ENCODE measurements at regions not wholly inside any gene's neighbourhood (a gene's known extent, or its start where the extent isn't known, plus 50 kb on each side); places are given as distances from the start of the nearest gene placed in this dataset.
A peak's percentile ranks its signal among the peaks of the same experiment; 100 is the strongest.

- no peak for DNase-seq (ENCODE audit: low spot score)
These were observed 92.5 kb upstream of the ENPP6 start for GRCh38 chr4:184310171-184310567.

- DNase-seq (ENCODE audit: low spot score) = no peak
These were observed 91.8 kb upstream of the ENPP6 start for GRCh38 chr4:184309241-184310170.

- no peak for DNase-seq (ENCODE audit: low spot score)
These were observed 89.3 kb upstream of the ENPP6 start for GRCh38 chr4:184306949-184307348.

- no peak for DNase-seq (ENCODE audit: low spot score)
These were observed 88.8 kb upstream of the ENPP6 start for GRCh38 chr4:184306470-184306869.

GRCh38 chr4:184300816-184301215 lies 83.1 kb upstream of the ENPP6 start:
- DNase-seq (ENCODE audit: low spot score) = no peak

- no peak for DNase-seq (ENCODE audit: low spot score)
These were observed 80.6 kb upstream of the ENPP6 start for GRCh38 chr4:184298254-184298653.

- DNase-seq (ENCODE audit: low spot score) = no peak
These were observed 77.5 kb upstream of the ENPP6 start for GRCh38 chr4:184295206-184295605.

GRCh38 chr4:184294606-184295133 lies 77.0 kb upstream of the ENPP6 start:
- no peak for DNase-seq (ENCODE audit: low spot score)

GRCh38 chr4:184293552-184293951 lies 75.9 kb upstream of the ENPP6 start:
- no peak for DNase-seq (ENCODE audit: low spot score)

GRCh38 chr4:184292877-184293276 lies 75.2 kb upstream of the ENPP6 start:
- DNase-seq (ENCODE audit: low spot score) = no peak

- DNase-seq (ENCODE audit: low spot score) = no peak
These were observed 74.8 kb upstream of the ENPP6 start for GRCh38 chr4:184292465-184292867.

GRCh38 chr4:184289179-184289535 lies 71.5 kb upstream of the ENPP6 start:
- DNase-seq (ENCODE audit: low spot score) = no peak

GRCh38 chr4:184288451-184289178 lies 70.9 kb upstream of the ENPP6 start:
- no peak for DNase-seq (ENCODE audit: low spot score)

GRCh38 chr4:184287697-184288255 lies 70.1 kb upstream of the ENPP6 start:
- peak; percentile 61 for DNase-seq (ENCODE audit: low spot score)

GRCh38 chr4:184286358-184286757 lies 68.7 kb upstream of the ENPP6 start:
- peak; percentile 24 for DNase-seq (ENCODE audit: low spot score)

- DNase-seq (ENCODE audit: low spot score) = no peak
These were observed 67.1 kb upstream of the ENPP6 start for GRCh38 chr4:184284742-184285141.

GRCh38 chr4:184284336-184284690 lies 66.6 kb upstream of the ENPP6 start:
- no peak for DNase-seq (ENCODE audit: low spot score)

GRCh38 chr4:184283659-184284335 lies 66.1 kb upstream of the ENPP6 start:
- DNase-seq (ENCODE audit: low spot score) = no peak

- DNase-seq (ENCODE audit: low spot score) = no peak
These were observed 65.4 kb upstream of the ENPP6 start for GRCh38 chr4:184282895-184283654.

GRCh38 chr4:184282251-184282713 lies 64.6 kb upstream of the ENPP6 start:
- no peak for DNase-seq (ENCODE audit: low spot score)

Measured in AG08395 (cell line).